Ishikawa (cell line): ENCODE measurements at regions not wholly inside any gene's neighbourhood (a gene's known extent, or its start where the extent isn't known, plus 50 kb on each side); places are given as distances from the start of the nearest gene placed in this dataset.

Source experiments
- CEBPB ChIP-seq: IDR thresholded peaks from 2 replicates; pipeline ENCODE4 v1.6.1; 2012
- CREB1 ChIP-seq: IDR thresholded peaks from 2 replicates; pipeline ENCODE4 v1.6.1; 2012; ENCODE audit warnings: low read depth
- EGR1 ChIP-seq: IDR thresholded peaks from 2 replicates; pipeline ENCODE4 v1.6.1; 2012
- EP300 ChIP-seq: IDR thresholded peaks from 2 replicates; pipeline ENCODE4 v1.6.1; 2012; ENCODE audit warnings: borderline replicate concordance
- FOXM1 ChIP-seq: IDR thresholded peaks from 2 replicates; pipeline ENCODE4 v1.6.1; 2012; ENCODE audit warnings: low read depth, borderline replicate concordance
- MAX ChIP-seq: IDR thresholded peaks from 2 replicates; pipeline ENCODE4 v1.6.1; 2012
- NFIC ChIP-seq: IDR thresholded peaks from 2 replicates; pipeline ENCODE4 v1.6.1; 2012
- REST ChIP-seq: IDR thresholded peaks from 2 replicates; pipeline ENCODE4 v1.6.1; 2012; ENCODE audit warnings: low read depth, mild to moderate bottlenecking
- TAF1 ChIP-seq: IDR thresholded peaks from 2 replicates; pipeline ENCODE4 v1.6.1; 2012; ENCODE audit warnings: low read depth, mild to moderate bottlenecking
- TCF12 ChIP-seq: IDR thresholded peaks from 2 replicates; pipeline ENCODE4 v1.6.1; 2012; ENCODE audit warnings: low read depth
- TEAD4 ChIP-seq: IDR thresholded peaks from 2 replicates; pipeline ENCODE4 v1.6.1; 2012
- USF1 ChIP-seq: IDR thresholded peaks from 2 replicates; pipeline ENCODE4 v1.6.1; 2012
- YY1 ChIP-seq: IDR thresholded peaks from 2 replicates; pipeline ENCODE4 v1.6.1; 2012; ENCODE audit warnings: low read depth
- ZBTB7A ChIP-seq: IDR thresholded peaks from 2 replicates; pipeline ENCODE4 v1.6.1; 2012; ENCODE audit warnings: low read depth

GRCh38 chr1:106964495-106964894 is 92.0 kb upstream of the PRMT6 start:
- TF ChIP-seq TAF1 (no peak), CREB1 (no peak), TEAD4 (no peak), EP300 (no peak), USF1 (no peak), CEBPB (no peak), YY1 (no peak), MAX (no peak), NFIC (no peak), TCF12 (no peak), EGR1 (no peak), REST (no peak), ZBTB7A (no peak), FOXM1 (no peak)
